Activated T-cell treated with anti-CD3 and anti-CD28 coated beads, Interleukin-2, amount 50 U/mL, for 48 hours (primary cell): ENCODE measurements at regions not wholly inside any gene's neighbourhood (a gene's known extent, or its start where the extent isn't known, plus 50 kb on each side); places are given as distances from the start of the nearest gene placed in this dataset.
"Not testable (repeated sequence)": the region's sequence is repeated elsewhere in the genome, so short reads cannot be mapped to it uniquely, and the experiment has no call there.

ENCODE experiments used
- DNase-seq, 2 experiments: peaks; one replicate each; pipeline ENCODE4 v3.0.0-alpha.2; 2020

DNA sequence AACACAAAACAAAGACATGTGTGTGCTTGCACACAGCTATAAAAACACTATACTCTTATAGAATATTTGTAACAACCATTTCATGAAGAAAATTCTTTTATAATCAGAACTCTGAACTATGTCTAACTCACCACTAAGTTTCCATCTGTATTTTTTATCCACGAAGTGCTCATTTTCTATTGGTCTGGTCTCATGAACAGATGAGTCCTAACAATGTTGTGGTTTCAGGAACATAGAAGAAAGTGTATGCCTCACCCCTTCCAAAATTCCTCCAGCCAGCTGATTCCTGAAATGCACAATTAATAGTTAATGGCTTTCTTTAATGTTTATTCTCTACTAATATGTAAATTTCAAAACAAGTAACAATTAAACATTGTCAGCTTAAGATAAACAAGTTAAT, 325.3 kb upstream of the GRAMD2B start:
- no peak for DNase-seq

DNA sequence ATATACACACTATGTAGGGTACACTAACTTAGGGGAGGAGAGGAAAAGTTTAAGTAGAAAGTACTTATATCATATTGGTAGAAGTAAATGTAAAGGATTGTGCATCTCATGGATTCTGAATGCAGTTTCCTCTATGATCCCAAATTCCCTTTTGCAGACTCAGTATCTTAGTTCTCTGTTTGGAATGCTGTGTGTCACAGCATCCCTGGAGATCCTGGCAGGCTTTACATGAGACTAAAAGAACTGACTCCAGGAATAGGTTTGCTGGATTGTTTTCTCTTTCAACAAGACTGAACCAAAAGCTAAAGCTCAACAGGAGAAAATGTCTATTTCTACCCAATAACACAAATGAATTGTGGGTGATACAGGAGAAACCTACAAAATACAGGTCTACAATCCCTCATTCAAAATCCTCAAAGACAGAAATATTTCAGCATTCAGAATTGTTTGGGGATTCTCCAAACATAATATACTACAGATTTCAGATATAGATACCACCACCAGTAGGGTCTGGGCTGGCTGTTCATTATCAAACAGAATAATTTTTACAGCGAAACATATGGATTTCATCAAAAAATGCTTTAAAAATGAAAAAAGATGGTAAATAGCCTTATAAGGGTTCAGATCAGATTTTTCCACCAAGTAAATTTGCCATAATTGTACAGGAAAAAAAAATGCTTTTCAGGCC, 324.7 kb upstream of the GRAMD2B start:
- no peak for DNase-seq

- no peak for DNase-seq
Observed at GRCh38 chr5:126099077-126099476, 324.1 kb upstream of the GRAMD2B start.

DNA sequence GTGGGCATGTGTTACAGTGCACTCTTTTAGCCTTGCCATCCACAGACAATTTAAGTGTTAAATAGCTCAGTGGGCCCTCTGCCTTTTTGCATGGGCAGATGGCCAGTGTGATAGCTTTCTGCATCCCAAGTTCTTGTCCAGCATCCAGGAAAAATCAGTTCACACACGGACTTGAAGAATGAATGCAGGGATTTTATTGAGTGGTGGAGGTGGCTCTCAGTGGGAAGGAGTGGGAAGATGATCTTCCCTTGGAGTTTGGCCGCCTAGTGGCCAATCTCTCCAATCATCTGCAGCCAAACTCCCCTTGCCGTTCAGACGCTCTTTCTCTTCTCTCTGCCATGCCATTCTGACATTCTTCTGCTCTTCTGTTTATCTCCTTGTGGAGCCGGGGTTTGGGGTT, 322.4 kb upstream of the GRAMD2B start:
- no peak for DNase-seq

- DNase-seq = no peak
Observed at GRCh38 chr5:126101901-126102300, 321.3 kb upstream of the GRAMD2B start.

DNA sequence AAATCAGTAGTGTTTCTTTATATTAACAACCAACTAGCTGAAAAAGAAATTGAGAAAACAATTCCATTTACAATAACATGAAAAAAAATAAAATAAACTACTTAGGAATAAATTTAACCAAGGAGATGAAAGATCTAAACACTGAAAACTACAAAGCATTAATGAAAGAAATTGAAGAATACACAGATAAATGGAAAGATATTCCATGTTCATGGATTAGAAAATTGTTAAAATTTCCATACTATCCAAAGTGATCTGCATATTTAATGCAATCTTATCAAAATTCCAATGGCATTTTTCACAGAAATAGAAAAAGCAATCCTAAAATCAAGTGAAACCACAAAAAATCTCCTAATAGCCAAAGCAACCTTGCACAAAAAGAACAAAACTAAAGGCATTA, 320.2 kb upstream of the GRAMD2B start:
- no peak for DNase-seq

DNA sequence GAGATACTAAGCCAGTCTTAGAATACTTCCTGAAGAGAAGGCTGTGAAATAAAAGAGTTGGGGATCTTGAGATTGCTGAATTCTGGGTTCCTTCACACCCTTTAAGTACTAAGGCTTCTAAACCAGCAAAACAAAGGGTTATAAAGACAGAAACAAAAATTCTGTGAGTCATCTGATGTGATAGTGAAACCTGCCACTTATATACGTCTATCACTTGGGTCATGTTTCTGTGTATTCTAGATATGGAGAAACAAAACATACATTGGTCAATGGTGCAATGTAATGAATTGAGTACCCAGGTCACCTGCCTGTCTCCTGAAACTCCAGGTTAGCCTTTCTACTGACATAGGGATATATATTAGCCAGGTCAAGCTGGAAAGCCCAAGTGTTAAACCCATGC, 319.3 kb upstream of the GRAMD2B start:
- DNase-seq = no peak

DNA sequence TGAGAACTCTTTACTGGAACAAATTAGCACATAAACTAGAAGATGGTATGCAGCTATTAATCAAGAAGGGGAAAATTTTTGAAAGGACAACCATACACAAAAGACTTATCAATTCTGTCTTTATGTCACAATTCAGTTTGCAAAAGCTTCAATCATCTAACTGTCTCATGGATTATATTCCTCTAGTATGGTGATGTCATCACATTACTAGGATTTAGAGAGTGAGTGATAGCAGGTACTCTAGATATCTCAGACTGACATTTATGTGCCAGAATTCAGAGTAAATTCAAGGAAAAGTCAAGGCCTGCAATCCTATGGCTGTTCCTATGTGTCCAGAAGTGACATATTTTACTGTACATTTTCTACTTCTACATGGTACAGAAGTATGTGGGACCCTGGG, 318.9 kb upstream of the GRAMD2B start:
- no peak for DNase-seq

- no peak for DNase-seq
Observed at GRCh38 chr5:126104951-126105350, 318.3 kb upstream of the GRAMD2B start.

DNA sequence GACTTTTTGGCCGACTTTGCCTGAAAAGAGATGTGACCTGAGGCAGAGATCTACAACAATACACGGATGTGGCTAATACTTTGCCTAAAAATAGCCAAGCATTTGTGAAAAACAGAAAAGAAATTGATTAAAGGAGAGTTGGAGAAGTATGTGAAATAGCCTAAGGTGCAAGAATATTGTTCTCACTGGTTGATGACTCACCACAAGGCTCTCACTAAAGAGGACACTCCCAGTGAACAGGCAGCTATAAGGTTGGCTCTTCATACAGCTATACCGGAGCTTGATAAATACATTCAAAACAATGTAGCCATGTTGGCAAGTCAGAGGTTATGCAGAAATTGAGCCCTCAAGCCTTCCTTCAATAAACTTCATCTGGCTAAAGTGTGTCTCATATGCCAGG, 317.2 kb upstream of the GRAMD2B start:
- no peak for DNase-seq

GRCh38 chr5:126107381-126107780, 315.8 kb upstream of the GRAMD2B start:
- no peak for DNase-seq

- no peak for DNase-seq
Observed at GRCh38 chr5:126108470-126108869, 314.7 kb upstream of the GRAMD2B start.

DNA sequence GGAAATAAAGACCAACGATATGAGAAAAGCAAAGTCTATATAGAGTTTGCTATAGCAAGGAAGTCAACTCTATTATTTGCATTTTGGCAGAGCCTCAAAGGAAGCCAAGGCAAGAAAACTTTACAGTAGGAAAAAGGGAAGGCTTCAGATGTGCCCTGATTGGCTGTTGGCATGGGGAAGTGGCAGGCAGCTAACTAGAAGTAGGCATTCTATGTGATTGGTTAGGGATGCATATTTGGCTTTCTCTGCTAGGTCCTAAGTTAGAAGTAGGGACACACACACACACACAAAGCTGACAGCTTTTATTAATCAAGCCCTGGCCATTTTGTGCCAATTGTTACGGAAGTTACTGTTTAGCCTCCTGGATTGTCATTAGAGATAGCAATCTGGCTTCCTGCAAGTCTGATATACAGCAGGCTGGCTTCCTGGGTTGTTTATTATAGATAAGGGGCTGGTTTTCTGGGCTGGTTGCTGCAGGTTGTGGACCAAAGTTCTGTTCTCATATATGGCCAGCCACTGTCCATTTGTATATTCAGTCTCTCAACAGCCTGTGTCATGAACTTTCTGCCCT, 308.1 kb upstream of the GRAMD2B start:
- no peak for DNase-seq

GRCh38 chr5:126117044-126117443, 306.2 kb upstream of the GRAMD2B start:
- no peak for DNase-seq

DNA sequence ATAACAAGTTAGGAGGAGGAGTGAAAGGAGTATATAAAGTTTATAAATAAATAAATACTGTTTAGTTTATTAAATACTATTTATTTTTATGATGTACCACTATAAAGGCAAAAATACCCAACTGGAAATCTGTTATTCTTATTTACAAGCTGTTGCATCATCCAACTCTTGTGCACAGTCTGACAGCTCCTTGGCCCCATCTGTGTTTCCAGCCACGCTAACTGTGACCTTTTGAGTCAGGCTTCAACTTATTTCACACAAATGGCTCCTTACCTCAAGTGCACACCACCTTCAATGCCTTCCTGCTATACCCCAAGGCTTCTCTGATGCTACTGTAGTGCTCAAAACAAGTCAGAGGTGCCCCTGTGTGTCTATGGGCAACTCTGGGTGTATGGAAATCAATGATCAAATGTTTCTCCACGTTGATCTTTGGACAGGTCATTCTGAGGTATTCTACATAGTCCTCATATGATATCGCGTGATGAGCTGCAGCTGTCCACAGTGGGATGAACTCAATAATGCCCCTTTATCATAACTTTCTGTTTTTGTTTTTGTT, 303.2 kb upstream of the GRAMD2B start:
- no peak for DNase-seq

- no peak for DNase-seq
Observed at GRCh38 chr5:126120939-126121338, 302.3 kb upstream of the GRAMD2B start.

GRCh38 chr5:126122942-126123341, 300.3 kb upstream of the GRAMD2B start:
- DNase-seq = no peak

GRCh38 chr5:126124706-126125345, 298.4 kb upstream of the GRAMD2B start:
- DNase-seq = no peak

DNA sequence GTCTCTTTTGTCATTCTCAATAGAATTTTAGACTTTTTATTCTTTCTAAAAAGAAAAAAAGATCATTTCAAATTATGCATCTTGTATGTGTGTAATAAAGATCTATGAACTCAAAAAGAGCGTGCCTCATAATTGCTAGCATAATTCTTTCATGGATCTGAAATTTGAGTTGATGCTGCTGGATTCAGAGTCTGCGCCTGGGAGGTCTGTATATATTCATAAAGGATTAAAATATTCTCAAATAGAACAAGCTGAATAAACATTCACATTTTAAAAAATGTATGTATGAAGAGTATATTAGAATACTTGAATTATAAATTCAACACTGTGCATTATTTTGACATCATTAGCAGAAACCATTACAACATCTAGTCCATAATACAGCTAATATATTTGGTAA, 297.8 kb upstream of the GRAMD2B start:
- DNase-seq = no peak

DNA sequence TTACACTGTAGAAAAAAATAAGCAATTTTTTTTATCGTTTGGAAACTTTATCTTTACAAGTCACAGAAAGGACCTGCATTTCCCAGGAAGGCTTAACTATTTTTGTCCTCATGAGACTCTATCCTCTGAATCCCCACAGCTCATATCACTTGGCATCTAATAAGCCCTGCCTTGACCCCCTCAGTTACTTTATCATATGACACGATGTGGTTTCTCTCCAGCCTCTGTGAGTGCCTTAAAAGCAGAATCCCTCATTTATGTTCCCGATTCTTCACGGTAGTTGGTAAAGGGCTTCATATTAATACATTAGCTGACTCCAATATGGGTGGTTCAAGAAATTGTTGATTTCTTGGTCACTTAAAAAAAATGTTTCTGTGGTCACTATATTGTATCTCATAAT, 296.6 kb upstream of the GRAMD2B start:
- DNase-seq = no peak

- not testable (repeated sequence) for DNase-seq
Observed at GRCh38 chr5:126127371-126127770, 295.8 kb upstream of the GRAMD2B start.

GRCh38 chr5:126129431-126129830, 293.8 kb upstream of the GRAMD2B start:
- DNase-seq = no peak

- DNase-seq = no peak
Observed at GRCh38 chr5:126133424-126133823, 289.8 kb upstream of the GRAMD2B start.

GRCh38 chr5:126137891-126138280, 285.3 kb upstream of the GRAMD2B start:
- DNase-seq = no peak
